Subcutaneous abdominal adipose tissue (tissue), 5 donors: ENCODE measurements at regions not wholly inside any gene's neighbourhood (a gene's known extent, or its start where the extent isn't known, plus 50 kb on each side); places are given as distances from the start of the nearest gene placed in this dataset.

ENCODE experiments used
- H3K27ac ChIP-seq: one replicate; pipeline ENCODE4 v1.7.0; 2013; ENCODE audit warnings: low read depth, mild to moderate bottlenecking, inconsistent platforms, low read length, moderate library complexity
- H3K27me3 ChIP-seq, 5 donors: one replicate each; pipeline ENCODE4 v1.7.0; 2013; ENCODE audit warnings: low read length in 5 of 5, inconsistent platforms in 1 of 5; ENCODE audit not compliant: control insufficient read depth in 5 of 5, insufficient read depth in 4 of 5
- H3K36me3 ChIP-seq, 5 donors: one replicate each; pipeline ENCODE4 v1.7.0; 2013; ENCODE audit warnings: low read length in 5 of 5; ENCODE audit not compliant: control insufficient read depth in 5 of 5, insufficient read depth in 5 of 5
- H3K4me1 ChIP-seq, 5 donors: one replicate each; pipeline ENCODE4 v1.7.0; 2013; ENCODE audit warnings: low read length in 5 of 5, mild to moderate bottlenecking in 3 of 5, moderate library complexity in 1 of 5; ENCODE audit not compliant: control insufficient read depth in 5 of 5, insufficient read depth in 5 of 5
- H3K4me3 ChIP-seq, 5 donors: one replicate each; pipeline ENCODE4 v1.7.0; 2013; ENCODE audit warnings: low read length in 5 of 5, low read depth in 1 of 5
- H3K9ac ChIP-seq, 5 donors: one replicate each; pipeline ENCODE4 v1.7.0; 2013; ENCODE audit warnings: low read length in 5 of 5, mild to moderate bottlenecking in 4 of 5, moderate library complexity in 3 of 5
- H3K9me3 ChIP-seq, 5 donors: one replicate each; pipeline ENCODE4 v1.7.0; 2013; ENCODE audit warnings: low read length in 5 of 5; ENCODE audit not compliant: control insufficient read depth in 5 of 5
- donor health status: healthy.
- donor health status: healthy.
- donor health status: healthy.
- donor health status: healthy.
- donor health status: healthy.

DNA sequence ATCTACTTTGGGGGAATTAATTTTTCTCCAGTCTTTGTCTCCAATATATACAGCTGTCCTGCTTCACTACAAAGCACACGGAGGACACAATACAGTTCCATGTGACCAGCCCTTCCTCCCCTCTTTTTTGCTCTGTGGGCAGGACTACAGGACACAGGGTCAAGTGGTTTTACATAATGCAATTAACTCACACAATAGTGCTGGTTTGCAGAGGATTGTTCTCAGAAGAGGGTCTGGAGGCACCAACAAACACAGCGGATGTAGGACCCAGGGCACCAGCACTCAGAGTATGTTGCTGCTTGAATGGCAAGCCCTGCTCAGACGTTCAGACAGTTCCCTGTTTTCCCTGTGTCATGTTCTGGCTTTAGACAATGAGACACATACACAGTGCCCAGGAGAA lies 52.0 kb upstream of the NPTX2 start:
- peaks cover 4 to 12% (median 7%) of the 10 kb centered on the region in 5 donors for H3K9me3 ChIP-seq
- H3K4me3 ChIP-seq = no peak overlapping the region
- no peak overlapping the region for H3K9ac ChIP-seq
- H3K27ac ChIP-seq = no peak overlapping the region
- no peaks in the 10 kb centered on the region for H3K36me3 ChIP-seq
- no peaks in the 10 kb centered on the region for H3K4me1 ChIP-seq
- H3K27me3 ChIP-seq = peaks cover 0 to 9% (median 2%) of the 10 kb centered on the region in 5 donors

DNA sequence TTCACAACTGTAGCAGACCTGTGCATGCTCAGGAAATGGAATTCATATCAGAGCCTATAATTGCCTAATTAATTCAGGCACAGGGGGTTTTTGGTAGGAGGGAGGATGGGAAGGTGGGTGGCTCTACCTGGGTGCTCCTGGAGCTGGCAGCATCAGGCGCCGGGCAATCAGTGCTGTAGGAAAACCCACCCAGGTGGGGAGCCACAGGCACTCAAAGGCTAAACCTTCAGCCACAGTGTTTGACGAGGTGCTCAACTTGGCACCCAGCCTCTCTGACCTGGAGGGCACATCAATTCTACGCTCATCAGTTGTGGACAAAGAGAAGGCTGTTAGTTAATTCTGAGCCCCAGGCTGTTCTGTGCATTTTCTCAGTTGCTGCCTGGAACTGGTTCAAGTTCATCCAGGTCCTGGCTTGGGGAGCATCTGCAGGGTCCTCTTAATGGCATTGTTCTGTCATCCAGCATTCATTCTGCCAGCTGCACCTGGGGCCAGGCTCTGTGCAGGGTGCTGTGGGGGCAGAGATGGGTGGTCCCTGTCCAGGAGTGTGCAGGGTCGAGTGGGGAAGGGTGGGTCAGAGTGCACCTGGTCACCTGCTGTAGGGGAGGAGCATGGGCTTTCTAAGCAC lies 54.1 kb upstream of the NPTX2 start:
- Histone ChIP-seq H3K4me1 (no peaks in the 10 kb centered on the region), H3K4me3 (no peak overlapping the region), H3K27me3 (peaks cover 0 to 4% (median 2%) of the 10 kb centered on the region in 5 donors), H3K9ac (no peak overlapping the region), H3K9me3 (peaks cover 4 to 14% (median 7%) of the 10 kb centered on the region in 5 donors), H3K36me3 (no peaks in the 10 kb centered on the region), H3K27ac (no peak overlapping the region)

- peaks cover 4 to 14% (median 7%) of the 10 kb centered on the region in 5 donors for H3K9me3 ChIP-seq
Measured at GRCh38 chr7:98562381-98562823, 54.7 kb upstream of the NPTX2 start.

GRCh38 chr7:98559958-98560357 lies 57.1 kb upstream of the NPTX2 start:
- Histone ChIP-seq H3K27me3 (peaks cover 0 to 4% (median 2%) of the 10 kb centered on the region in 5 donors), H3K9ac (no peak overlapping the region), H3K4me3 (no peak overlapping the region), H3K27ac (no peak overlapping the region), H3K9me3 (peaks cover 4 to 14% (median 7%) of the 10 kb centered on the region in 5 donors), H3K36me3 (no peaks in the 10 kb centered on the region), H3K4me1 (no peaks in the 10 kb centered on the region)

More at GRCh38 chr7:98562381-98562823, 54.7 kb upstream of the NPTX2 start:
- no peaks in the 10 kb centered on the region for H3K4me1 ChIP-seq
- peaks cover 0 to 4% (median 2%) of the 10 kb centered on the region in 5 donors for H3K27me3 ChIP-seq
- H3K4me3 ChIP-seq = no peak overlapping the region
- H3K36me3 ChIP-seq = no peaks in the 10 kb centered on the region
- no peak overlapping the region for H3K27ac ChIP-seq
- no peak overlapping the region for H3K9ac ChIP-seq

- Histone ChIP-seq H3K27ac (no peak overlapping the region), H3K27me3 (peaks cover 0 to 4% (median 2%) of the 10 kb centered on the region in 5 donors), H3K4me1 (no peaks in the 10 kb centered on the region), H3K36me3 (no peaks in the 10 kb centered on the region), H3K9ac (no peak overlapping the region), H3K4me3 (no peak overlapping the region), H3K9me3 (peaks cover 3 to 11% (median 5%) of the 10 kb centered on the region in 5 donors)
Measured at GRCh38 chr7:98559219-98559618, 57.9 kb upstream of the NPTX2 start.

GRCh38 chr7:98557538-98558031 lies 59.5 kb upstream of the NPTX2 start:
- Histone ChIP-seq H3K27ac (no peak overlapping the region), H3K36me3 (no peaks in the 10 kb centered on the region), H3K27me3 (peaks cover 0 to 4% (median 0%) of the 10 kb centered on the region in 5 donors), H3K9ac (no peak overlapping the region), H3K4me1 (no peaks in the 10 kb centered on the region), H3K9me3 (peaks cover 0 to 16% (median 7%) of the 10 kb centered on the region in 5 donors), H3K4me3 (no peak overlapping the region)

DNA sequence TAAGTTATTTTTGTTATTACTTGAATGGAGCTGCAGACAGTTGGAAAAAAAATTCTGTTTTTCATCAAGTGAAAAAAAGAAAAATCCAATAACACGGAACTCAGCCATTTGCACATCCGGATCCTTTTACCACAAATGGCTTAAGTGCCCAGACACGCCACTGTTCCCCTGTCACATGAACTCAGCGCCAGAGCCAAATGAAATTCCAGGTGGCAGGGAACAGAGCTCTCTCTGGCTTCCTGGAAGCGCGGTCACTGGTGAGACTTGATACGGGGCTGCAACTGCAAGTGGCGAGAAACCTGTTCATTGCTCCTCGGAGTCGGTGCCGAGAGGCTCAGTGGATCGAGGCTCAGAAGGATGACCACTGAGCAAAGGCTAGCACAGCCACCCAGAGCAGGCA lies 60.8 kb upstream of the NPTX2 start:
- peaks cover 0 to 4% (median 0%) of the 10 kb centered on the region in 5 donors for H3K27me3 ChIP-seq
- peaks cover 0 to 27% (median 19%) of the 10 kb centered on the region in 5 donors for H3K9me3 ChIP-seq
- no peak overlapping the region for H3K4me3 ChIP-seq
- H3K4me1 ChIP-seq = no peaks in the 10 kb centered on the region
- H3K36me3 ChIP-seq = no peaks in the 10 kb centered on the region
- H3K27ac ChIP-seq = no peak overlapping the region
- no peak overlapping the region for H3K9ac ChIP-seq

- peaks cover 0 to 4% (median 0%) of the 10 kb centered on the region in 5 donors for H3K27me3 ChIP-seq
- H3K9me3 ChIP-seq = peaks cover 0 to 29% (median 20%) of the 10 kb centered on the region in 5 donors
- no peaks in the 10 kb centered on the region for H3K4me1 ChIP-seq
- H3K36me3 ChIP-seq = no peaks in the 10 kb centered on the region
- no peak overlapping the region for H3K4me3 ChIP-seq
- H3K9ac ChIP-seq = no peak overlapping the region
- no peak overlapping the region for H3K27ac ChIP-seq
Measured at GRCh38 chr7:98555403-98555802, 61.7 kb upstream of the NPTX2 start.

- H3K4me1 ChIP-seq = no peaks in the 10 kb centered on the region
- H3K9me3 ChIP-seq = peaks cover 0 to 31% (median 24%) of the 10 kb centered on the region in 5 donors
- H3K27ac ChIP-seq = no peak overlapping the region
Measured at GRCh38 chr7:98553666-98554065, 63.4 kb upstream of the NPTX2 start.

GRCh38 chr7:98551611-98552273 lies 65.3 kb upstream of the NPTX2 start:
- Histone ChIP-seq H3K27ac (no peak overlapping the region), H3K4me1 (no peaks in the 10 kb centered on the region), H3K4me3 (no peak overlapping the region), H3K27me3 (peaks cover 0 to 4% (median 3%) of the 10 kb centered on the region in 5 donors), H3K9me3 (peaks cover 0 to 31% (median 24%) of the 10 kb centered on the region in 5 donors), H3K9ac (no peak overlapping the region), H3K36me3 (no peaks in the 10 kb centered on the region)

More at GRCh38 chr7:98553666-98554065, 63.4 kb upstream of the NPTX2 start:
- H3K36me3 ChIP-seq = no peaks in the 10 kb centered on the region
- H3K9ac ChIP-seq = no peak overlapping the region
- peaks cover 0 to 4% (median 0%) of the 10 kb centered on the region in 5 donors for H3K27me3 ChIP-seq
- H3K4me3 ChIP-seq = no peak overlapping the region
